WI38 (cell line): ENCODE measurements at regions not wholly inside any gene's neighbourhood (a gene's known extent, or its start where the extent isn't known, plus 50 kb on each side); places are given as distances from the start of the nearest gene placed in this dataset.

Experiments used
- H3K4me3 ChIP-seq: 2 replicates; pipeline ENCODE4 v1.5.1; 2011; ENCODE audit warnings: low read depth, mild to moderate bottlenecking, control low read depth, low read length
- TF ChIP-seq, protein P1 (sequence below): IDR thresholded peaks from 2 replicates; pipeline ENCODE4 v1.5.1; 2012; ENCODE audit warnings: low read depth, mild to moderate bottlenecking, control low read depth, low read length

DNA sequence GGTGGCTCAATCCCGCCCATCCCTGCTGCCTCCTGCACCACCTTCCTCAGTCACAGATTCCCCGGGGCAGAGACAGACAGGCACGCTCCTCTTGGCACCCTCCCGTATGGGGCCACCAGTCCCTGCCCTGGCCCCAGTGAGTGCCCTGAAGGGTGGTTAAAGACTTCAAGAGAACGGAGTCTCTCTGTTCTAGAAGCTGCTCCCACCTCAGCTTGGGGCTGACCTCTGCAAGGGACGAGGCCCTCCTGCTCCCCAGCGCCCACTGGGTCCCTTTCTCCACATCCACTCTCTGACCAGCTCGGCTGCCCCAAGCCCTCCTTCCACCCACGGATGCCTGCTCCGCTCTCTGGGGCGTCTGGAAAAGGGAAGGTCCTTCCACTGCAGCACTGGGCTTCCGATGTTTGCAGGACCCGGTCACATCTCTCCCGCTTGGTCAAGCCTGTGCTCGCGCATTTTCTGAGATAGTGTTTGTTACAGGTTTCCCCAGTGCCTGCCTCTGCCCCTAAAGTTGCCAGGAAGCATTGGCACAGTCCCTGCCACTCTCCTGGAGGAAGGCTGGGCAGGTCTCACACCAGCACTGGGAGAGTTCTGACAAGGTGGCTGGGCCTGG is 1487.9 kb downstream of the TBC1D22A start:
- no peak overlapping the region for H3K4me3 ChIP-seq
- TF ChIP-seq, protein P1, sequence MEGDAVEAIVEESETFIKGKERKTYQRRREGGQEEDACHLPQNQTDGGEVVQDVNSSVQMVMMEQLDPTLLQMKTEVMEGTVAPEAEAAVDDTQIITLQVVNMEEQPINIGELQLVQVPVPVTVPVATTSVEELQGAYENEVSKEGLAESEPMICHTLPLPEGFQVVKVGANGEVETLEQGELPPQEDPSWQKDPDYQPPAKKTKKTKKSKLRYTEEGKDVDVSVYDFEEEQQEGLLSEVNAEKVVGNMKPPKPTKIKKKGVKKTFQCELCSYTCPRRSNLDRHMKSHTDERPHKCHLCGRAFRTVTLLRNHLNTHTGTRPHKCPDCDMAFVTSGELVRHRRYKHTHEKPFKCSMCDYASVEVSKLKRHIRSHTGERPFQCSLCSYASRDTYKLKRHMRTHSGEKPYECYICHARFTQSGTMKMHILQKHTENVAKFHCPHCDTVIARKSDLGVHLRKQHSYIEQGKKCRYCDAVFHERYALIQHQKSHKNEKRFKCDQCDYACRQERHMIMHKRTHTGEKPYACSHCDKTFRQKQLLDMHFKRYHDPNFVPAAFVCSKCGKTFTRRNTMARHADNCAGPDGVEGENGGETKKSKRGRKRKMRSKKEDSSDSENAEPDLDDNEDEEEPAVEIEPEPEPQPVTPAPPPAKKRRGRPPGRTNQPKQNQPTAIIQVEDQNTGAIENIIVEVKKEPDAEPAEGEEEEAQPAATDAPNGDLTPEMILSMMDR, result no peak

- TF ChIP-seq, protein P1, result no peak
- H3K4me3 ChIP-seq, result no peak overlapping the region
These were observed 1487.3 kb downstream of the TBC1D22A start for GRCh38 chr22:48249713-48250268.

DNA sequence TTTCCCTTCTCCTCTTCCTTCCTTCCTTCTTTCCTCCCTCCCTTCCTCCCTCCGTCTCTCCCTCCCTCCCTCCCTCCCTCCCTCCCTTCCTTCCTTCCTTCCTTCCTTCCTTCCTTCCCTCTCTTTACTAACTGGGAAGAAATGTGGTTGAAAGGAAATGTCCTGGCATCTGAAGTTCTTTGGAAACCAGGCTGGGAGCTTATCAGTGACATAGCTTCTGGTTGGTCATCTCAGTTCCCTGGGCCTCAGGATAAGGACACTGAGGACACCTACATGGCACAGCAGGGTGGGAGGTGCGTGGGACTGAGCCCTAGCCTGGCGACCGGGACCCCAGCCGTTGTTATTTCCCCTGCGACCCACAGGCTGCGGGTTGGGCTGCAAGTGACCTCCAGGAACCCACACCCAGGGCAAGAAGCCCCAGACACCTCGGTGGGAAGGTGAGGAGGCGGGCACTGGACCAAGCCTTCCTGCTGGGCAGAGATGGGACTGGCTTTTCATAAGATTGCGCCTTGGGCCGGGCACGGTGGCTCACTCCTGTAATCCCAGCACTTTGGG is 1486.5 kb downstream of the TBC1D22A start:
- TF ChIP-seq, protein P1, result no peak
- H3K4me3 ChIP-seq, result no peak overlapping the region

- H3K4me3 ChIP-seq, result no peak overlapping the region
- TF ChIP-seq, protein P1, result no peak
These were observed 1485.4 kb downstream of the TBC1D22A start for GRCh38 chr22:48247829-48248228.

- TF ChIP-seq, protein P1, result no peak
- H3K4me3 ChIP-seq, result no peak overlapping the region
These were observed 1482.7 kb downstream of the TBC1D22A start for GRCh38 chr22:48245196-48245485.

- no peak overlapping the region for H3K4me3 ChIP-seq
- TF ChIP-seq, protein P1, result no peak
These were observed 1482.1 kb downstream of the TBC1D22A start for GRCh38 chr22:48244388-48245195.

- H3K4me3 ChIP-seq, result no peak overlapping the region
- TF ChIP-seq, protein P1, result no peak
These were observed 1480.0 kb downstream of the TBC1D22A start for GRCh38 chr22:48242461-48242864.
